H1 (cell line): ENCODE measurements at regions not wholly inside any gene's neighbourhood (a gene's known extent, or its start where the extent isn't known, plus 50 kb on each side); places are given as distances from the start of the nearest gene placed in this dataset.

Experiments used
- CTCF ChIA-PET: fragments of 300-600 bp; sonication (Branson Sonifier 250); formaldehyde crosslinking; loops from one replicate; lab custom pipeline; 2021; ENCODE audit not compliant: partially characterized antibody; lab: Charles Lee
- POLR2A ChIA-PET: fragments of 300-600 bp; sonication (Branson Sonifier 250); formaldehyde crosslinking; loops from one replicate; lab custom pipeline; 2021; ENCODE audit warnings: inconsistent platforms; ENCODE audit not compliant: partially characterized antibody; lab: Charles Lee
- DNase-seq, 2 experiments: peaks; one replicate each; pipeline versions ENCODE4 v3.0.0 to v3.0.0-alpha.2; 2010 to 2022; ENCODE audit warnings: low spot score in 2 of 2, low read depth in 1 of 2, mixed read lengths in 1 of 2
- FAIRE-seq: peaks from 2 replicates; lab custom pipeline; 2011; peaks lifted over from hg19 to GRCh38; lab: Jason Lieb, UNC
- H2AFZ ChIP-seq: 2 replicates; pipeline ENCODE4 v1.8.1; 2012; ENCODE audit warnings: low read length, inconsistent platforms
- H2AK5ac ChIP-seq: 2 replicates; pipeline ENCODE4 v1.6.1; 2013; ENCODE audit warnings: low read depth, low read length
- H2BK120ac ChIP-seq: replicated peaks from 2 replicates; pipeline ENCODE3; 2013; ENCODE audit warnings: low read depth, low read length, inconsistent platforms
- H2BK12ac ChIP-seq: 2 replicates; pipeline ENCODE4 v1.6.1; 2013; ENCODE audit warnings: low read depth, low read length
- H2BK15ac ChIP-seq: 2 replicates; pipeline ENCODE4 v1.6.1; 2013; ENCODE audit warnings: low read length
- H2BK20ac ChIP-seq: 2 replicates; pipeline ENCODE4 v1.6.1; 2013; ENCODE audit warnings: low read length
- H2BK5ac ChIP-seq: 2 replicates; pipeline ENCODE4 v1.6.1; 2013; ENCODE audit warnings: low read depth, low read length
- H3K14ac ChIP-seq: 2 replicates; pipeline ENCODE4 v1.6.1; 2013; ENCODE audit warnings: inconsistent platforms; ENCODE audit not compliant: insufficient read length
- H3K18ac ChIP-seq: 2 replicates; pipeline ENCODE4 v1.6.1; 2013; ENCODE audit warnings: low read length; ENCODE audit errors: extremely low read depth
- H3K23ac ChIP-seq: 2 replicates; pipeline ENCODE4 v1.6.1; 2013; ENCODE audit warnings: inconsistent platforms; ENCODE audit not compliant: insufficient read length
- H3K23me2 ChIP-seq: 2 replicates; pipeline ENCODE4 v1.6.1; 2013; ENCODE audit warnings: low read depth, low read length
- H3K27ac ChIP-seq: 2 replicates; pipeline ENCODE4 v1.6.1; 2011; ENCODE audit warnings: low read depth, low read length, inconsistent platforms
- H3K27me3 ChIP-seq, 4 experiments: replicated peaks in 1 of 4; 1 replicate in 1 of 4; 2 replicates in 3 of 4; pipeline versions ENCODE4 v1.6.1 to v1.8.1; 2011 to 2013; ENCODE audit warnings: low read length in 3 of 4, mild to moderate bottlenecking in 3 of 4, inconsistent platforms in 2 of 4, mixed read lengths in 2 of 4, moderate library complexity in 1 of 4; ENCODE audit not compliant: control insufficient read depth in 3 of 4, insufficient read depth in 3 of 4; ENCODE audit errors: extremely low read depth in 1 of 4
- H3K36me3 ChIP-seq, 4 experiments: 2 replicates each; pipeline versions ENCODE4 v1.6.1 to v1.8.1; 2011 to 2013; ENCODE audit warnings: mild to moderate bottlenecking in 4 of 4, low read length in 3 of 4, moderate library complexity in 2 of 4, control low read depth in 1 of 4, inconsistent platforms in 1 of 4; ENCODE audit not compliant: insufficient read depth in 4 of 4, control insufficient read depth in 2 of 4
- H3K4ac ChIP-seq: replicated peaks from 2 replicates; pipeline ENCODE3; 2013; ENCODE audit warnings: low read length, low read depth, mixed read lengths, inconsistent platforms; ENCODE audit not compliant: insufficient read length
- H3K4me1 ChIP-seq, 4 experiments: replicated peaks in 1 of 4; 1 replicate in 1 of 4; 2 replicates in 3 of 4; pipeline versions ENCODE4 v1.6.1 to v1.8.1; 2011 to 2013; ENCODE audit warnings: low read length in 3 of 4, inconsistent platforms in 2 of 4, mixed read lengths in 1 of 4; ENCODE audit not compliant: insufficient read depth in 4 of 4, control insufficient read depth in 3 of 4
- H3K4me2 ChIP-seq, 2 experiments: 2 replicates each; pipeline versions ENCODE4 v1.6.1 to v1.8.1; 2011 to 2013; ENCODE audit warnings: low read depth in 2 of 2, low read length in 2 of 2, control low read depth in 1 of 2, inconsistent platforms in 1 of 2, mild to moderate bottlenecking in 1 of 2; ENCODE audit not compliant: insufficient read depth in 1 of 2
- H3K4me3 ChIP-seq, 4 experiments: fragments of 200-600, 300-600 bp in 1 of 4; sonication (generic), shearing (Covaris generic), sonication (Bioruptor Twin) in 1 of 4; 2 replicates each; pipeline versions ENCODE4 v1.5.1 to v1.8.1; 2011 to 2016; ENCODE audit warnings: low read length in 4 of 4, low read depth in 3 of 4, control low read depth in 2 of 4, inconsistent platforms in 2 of 4, mild to moderate bottlenecking in 2 of 4, mixed read lengths in 1 of 4, moderate library complexity in 1 of 4; ENCODE audit not compliant: insufficient read depth in 2 of 4; ENCODE audit errors: extremely low read depth in 1 of 4
- H3K56ac ChIP-seq: replicated peaks from 2 replicates; pipeline ENCODE3; 2013; ENCODE audit warnings: low read depth, mild to moderate bottlenecking, mixed read lengths, low read length, inconsistent platforms; ENCODE audit not compliant: insufficient read length
- H3K79me1 ChIP-seq: 2 replicates; pipeline ENCODE4 v1.6.1; 2013; ENCODE audit warnings: low read depth, low read length, control low read depth
- H3K79me2 ChIP-seq, 2 experiments: 2 replicates each; pipeline versions ENCODE4 v1.6.1 to v1.8.1; 2012 to 2013; ENCODE audit warnings: low read length in 2 of 2, mild to moderate bottlenecking in 2 of 2, inconsistent platforms in 1 of 2; ENCODE audit not compliant: insufficient read depth in 2 of 2, control insufficient read depth in 1 of 2
- H3K9ac ChIP-seq, 4 experiments: replicated peaks in 1 of 4; 1 replicate in 1 of 4; 2 replicates in 3 of 4; pipeline versions ENCODE4 v1.6.1 to v1.8.1; 2011 to 2013; ENCODE audit warnings: low read depth in 3 of 4, low read length in 3 of 4, control low read depth in 2 of 4, mild to moderate bottlenecking in 2 of 4, moderate library complexity in 2 of 4, inconsistent platforms in 1 of 4; ENCODE audit errors: extremely low read depth in 1 of 4
- H3K9me3 ChIP-seq, 2 experiments: 2 replicates each; pipeline versions ENCODE4 v1.6.1 to v1.8.1; 2012 to 2013; ENCODE audit warnings: mild to moderate bottlenecking in 2 of 2, moderate library complexity in 2 of 2, control low read depth in 1 of 2, inconsistent platforms in 1 of 2, low read depth in 1 of 2, low read length in 1 of 2, mixed read lengths in 1 of 2; ENCODE audit not compliant: insufficient read depth in 2 of 2
- H4K20me1 ChIP-seq, 2 experiments: replicated peaks in 1 of 2; 2 replicates each; pipeline versions ENCODE3 to v1.8.1; 2011 to 2013; ENCODE audit warnings: inconsistent platforms in 2 of 2, low read length in 2 of 2, mild to moderate bottlenecking in 1 of 2; ENCODE audit not compliant: insufficient read depth in 2 of 2, control insufficient read depth in 1 of 2
- H4K5ac ChIP-seq: 2 replicates; pipeline ENCODE4 v1.6.1; 2013; ENCODE audit warnings: low read length, low read depth, mixed read lengths, inconsistent platforms; ENCODE audit not compliant: insufficient read length
- H4K8ac ChIP-seq: 2 replicates; pipeline ENCODE4 v1.8.0; 2013; ENCODE audit warnings: mild to moderate bottlenecking, moderate library complexity, low read length, inconsistent platforms; ENCODE audit not compliant: insufficient read depth; ENCODE audit errors: extremely low read depth
- H4K91ac ChIP-seq: replicated peaks from 2 replicates; pipeline ENCODE3; 2013; ENCODE audit warnings: low read length, mixed read lengths, inconsistent platforms; ENCODE audit not compliant: insufficient read length
- ATF2 ChIP-seq: IDR thresholded peaks from 2 replicates; pipeline ENCODE4 v1.6.1; 2012; ENCODE audit warnings: low read length, inconsistent platforms
- CBX5 ChIP-seq: fragments of 300-800, 300-1000 bp; sonication (generic); IDR thresholded peaks from 2 replicates; pipeline ENCODE4 v1.7.1; 2016; ENCODE audit warnings: antibody characterized with exemption, low read length, low read depth
- CREB1 ChIP-seq: IDR thresholded peaks from 2 replicates; pipeline ENCODE4 v1.6.1; 2012; ENCODE audit warnings: inconsistent platforms
- CTBP2 ChIP-seq: IDR thresholded peaks from 2 replicates; pipeline ENCODE4 v1.7.0; 2011; ENCODE audit warnings: borderline replicate concordance, mild to moderate bottlenecking, moderate library complexity, mixed read lengths, low read length; ENCODE audit not compliant: insufficient read depth, insufficient read length
- FOSL1 ChIP-seq: IDR thresholded peaks from 2 replicates; pipeline ENCODE4 v1.6.1; 2011; ENCODE audit warnings: mild to moderate bottlenecking, low read depth, low read length, moderate library complexity; ENCODE audit not compliant: insufficient read depth
- JUN ChIP-seq: IDR thresholded peaks from 2 replicates; pipeline ENCODE4 v1.6.1; 2011; ENCODE audit warnings: low read depth, mild to moderate bottlenecking, improper control_type of control experiment, low read length
- JUND ChIP-seq: IDR thresholded peaks from 2 replicates; pipeline ENCODE4 v1.6.1; 2011; ENCODE audit warnings: mild to moderate bottlenecking, improper control_type of control experiment, low read length
- KDM5A ChIP-seq: fragments of 200-600 bp; IDR thresholded peaks from 2 replicates; pipeline ENCODE4 v1.7.1; 2012; ENCODE audit warnings: mild to moderate bottlenecking, low read length, inconsistent platforms, mixed read lengths
- POLR2A ChIP-seq, 2 experiments: IDR thresholded peaks; 1 replicate in 1 of 2; 2 replicates in 1 of 2; pipeline ENCODE4 v1.6.1; 2011; ENCODE audit warnings: low read depth in 2 of 2, low read length in 2 of 2, mild to moderate bottlenecking in 2 of 2; ENCODE audit errors: control extremely low read depth in 1 of 2
- POLR2AphosphoS5 ChIP-seq: IDR thresholded peaks from 2 replicates; pipeline ENCODE4 v1.6.1; 2011; ENCODE audit warnings: low read depth, low read length
- SIRT6 ChIP-seq: IDR thresholded peaks from one replicate; pipeline ENCODE4 v1.7.1; 2012; ENCODE audit warnings: low read length, inconsistent platforms
- SRF ChIP-seq: IDR thresholded peaks from 2 replicates; pipeline ENCODE4 v1.6.1; 2011; ENCODE audit warnings: mild to moderate bottlenecking, low read depth, low read length, moderate library complexity
- SUZ12 ChIP-seq: fragments of 200-600 bp; sonication (generic); IDR thresholded peaks from 2 replicates; pipeline ENCODE4 v1.6.1; 2012; ENCODE audit warnings: mild to moderate bottlenecking, inconsistent platforms, low read length, moderate library complexity, mixed read lengths
- TAF7 ChIP-seq: optimal IDR thresholded peaks from 2 replicates; pipeline ENCODE3; 2011; ENCODE audit warnings: low read depth, mild to moderate bottlenecking, inconsistent platforms, low read length, moderate library complexity, borderline replicate concordance
- TCF12 ChIP-seq: IDR thresholded peaks from 2 replicates; pipeline ENCODE4 v1.6.1; 2011; ENCODE audit warnings: low read depth, mild to moderate bottlenecking, low read length
- YY1 ChIP-seq: IDR thresholded peaks from 2 replicates; pipeline ENCODE4 v1.6.1; 2011; ENCODE audit warnings: low read depth, mild to moderate bottlenecking, low read length
- WGBS, 2 experiments: shearing (Covaris generic) in 1 of 2; methylation state at CpG; one replicate each; pipeline versions ENCODE4 v1.1.6 to v1.1.7; 2013 to 2015; ENCODE audit warnings: low lambda C conversion rate in 2 of 2, mixed read lengths in 2 of 2, inconsistent platforms in 1 of 2, low coverage in 1 of 2, missing lambda C conversion rate in 1 of 2; ENCODE audit not compliant: insufficient replicate concordance in 2 of 2, insufficient coverage in 1 of 2, insufficient read length in 1 of 2; ENCODE audit errors: extremely low coverage in 1 of 2, missing lambda C conversion rate in 1 of 2; 5-methylcytosine and 5-hydroxymethylcytosine counted together

- no peak overlapping the region for H2BK5ac ChIP-seq
- no peaks in the 10 kb centered on the region for H3K27me3 ChIP-seq
- H2BK15ac ChIP-seq, result no peak overlapping the region
- no peak overlapping the region for H3K4me2 ChIP-seq
- no peak overlapping the region for H3K27ac ChIP-seq
- ChIA-PET CTCF (no interaction called here), POLR2A (no interaction called here)
- no peak overlapping the region for H2AK5ac ChIP-seq
- H3K9ac ChIP-seq, result no peak overlapping the region
- no peak for FAIRE-seq
- no peak overlapping the region for H4K91ac ChIP-seq
- no peak overlapping the region for H2AFZ ChIP-seq
- no peak overlapping the region for H4K8ac ChIP-seq
- H4K20me1 ChIP-seq, result no peaks in the 10 kb centered on the region
- WGBS, 2 experiments, result 94% methylated on average over 1 of the region's 1 CpG; no CpG with 5 or more reads in 1 of the 2 experiments
- no peaks in the 10 kb centered on the region for H3K79me1 ChIP-seq
- H4K5ac ChIP-seq, result no peak overlapping the region
- H3K4me3 ChIP-seq, result no peak overlapping the region
- no peak overlapping the region for H2BK120ac ChIP-seq
- H3K23ac ChIP-seq, result no peak overlapping the region
- no peak overlapping the region for H2BK20ac ChIP-seq
- H3K18ac ChIP-seq, result no peak overlapping the region
- H3K56ac ChIP-seq, result no peak overlapping the region
- H3K14ac ChIP-seq, result no peak overlapping the region
- TF ChIP-seq CTBP2 (no peak), SIRT6 (no peak), SUZ12 (no peak), POLR2AphosphoS5 (no peak), FOSL1 (no peak), JUND (no peak), POLR2A (IDR thresholded peaks at IDR 0.05; ENCODE audit: control extremely low read depth in 1 of 2, low read depth in 2 of 2, low read length in 2 of 2) (no peak), JUN (no peak), ATF2 (no peak), YY1 (no peak), TCF12 (no peak), KDM5A (no peak), CREB1 (no peak), TAF7 (no peak), SRF (no peak), CBX5 (no peak)
- TF ChIP-seq, all 59 proteins: peak for 0
- Histone ChIP-seq H3K36me3 (no peaks in the 10 kb centered on the region), H2BK12ac (no peak overlapping the region), H3K9me3 (no peaks in the 10 kb centered on the region), H3K4me1 (no peaks in the 10 kb centered on the region), H3K23me2 (no peaks in the 10 kb centered on the region), H3K79me2 (no peaks in the 10 kb centered on the region), H3K4ac (no peak overlapping the region)
- DNase-seq, result no peak
Measured at GRCh38 chr6:93523365-93523764, 104.0 kb upstream of the EPHA7 start.
